ENCODE measurements at regions not wholly inside any gene's neighbourhood (a gene's known extent, or its start where the extent isn't known, plus 50 kb on each side); places are given as distances from the start of the nearest gene placed in this dataset.

DNA sequence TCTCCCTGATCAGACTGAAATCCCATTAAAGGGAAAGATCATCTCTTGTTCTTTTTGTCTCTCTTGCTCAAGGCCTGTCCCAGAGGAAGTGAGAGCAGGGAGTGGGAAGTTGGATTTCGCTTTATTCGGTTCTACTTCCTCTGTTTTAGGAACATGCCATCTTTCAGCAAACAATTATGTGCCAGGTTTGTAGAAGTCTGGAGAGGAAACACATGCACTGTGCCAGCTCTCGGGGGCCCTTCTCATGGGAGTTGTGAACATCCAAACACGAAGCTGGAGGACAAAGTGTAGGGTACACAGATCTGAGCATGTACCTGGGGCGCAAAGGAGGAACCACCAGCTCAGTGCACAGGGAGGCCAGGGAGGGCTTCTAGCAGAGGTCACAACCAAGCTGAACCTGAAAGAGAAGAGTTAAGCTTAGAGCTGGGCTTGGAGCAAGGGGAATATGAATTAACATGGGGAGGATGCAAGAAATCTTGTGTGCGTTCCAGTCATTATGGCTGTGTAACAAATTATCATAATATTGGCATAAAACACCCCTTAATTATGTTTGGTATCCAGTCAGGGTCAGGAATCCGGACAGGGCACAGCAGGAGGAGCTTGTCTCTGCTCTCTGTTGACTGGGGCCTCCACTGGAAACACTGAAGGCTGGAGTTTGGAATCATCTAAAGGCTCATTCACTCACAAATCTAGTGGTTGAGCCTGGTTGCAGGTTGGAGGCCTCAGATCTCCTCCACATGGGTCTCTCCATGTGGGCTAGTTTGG is 128.6 kb downstream of the ZFP36L2 start:
- Histone ChIP-seq H3K4me3 (ENCODE audit: low read depth in 1 of 3, low read length in 3 of 3) (no peak overlapping the region), H3K9me3 (ENCODE audit: control insufficient read depth in 4 of 4, low read length in 3 of 4) (no peaks in the 10 kb centered on the region), H3K9ac (ENCODE audit: low read depth in 1 of 2, low read length in 2 of 2) (no peak overlapping the region), H3K4me1 (ENCODE audit: control insufficient read depth in 4 of 4, insufficient read depth in 4 of 4, low read length in 3 of 4) (peaks cover 0 to 4% (median 2%) of the 10 kb centered on the region in 4 donors), H3K27me3 (ENCODE audit: control insufficient read depth in 4 of 4, insufficient read depth in 4 of 4, low read length in 3 of 4) (no peaks in the 10 kb centered on the region), H3K36me3 (ENCODE audit: control insufficient read depth in 4 of 4, insufficient read depth in 3 of 4, low read depth in 1 of 4, low read length in 3 of 4) (no peaks in the 10 kb centered on the region), H3K27ac (ENCODE audit: low read depth in 1 of 2, low read length in 2 of 2) (no peak overlapping the region)
- DNase-seq (ENCODE audit: low spot score): no peak
- TF ChIP-seq, protein P1, sequence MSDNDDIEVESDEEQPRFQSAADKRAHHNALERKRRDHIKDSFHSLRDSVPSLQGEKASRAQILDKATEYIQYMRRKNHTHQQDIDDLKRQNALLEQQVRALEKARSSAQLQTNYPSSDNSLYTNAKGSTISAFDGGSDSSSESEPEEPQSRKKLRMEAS (IDR thresholded peaks at IDR 0.05): peak; percentile 20
- TF ChIP-seq RXRA (IDR thresholded peaks at IDR 0.05): no peak
- TF ChIP-seq, protein P2, sequence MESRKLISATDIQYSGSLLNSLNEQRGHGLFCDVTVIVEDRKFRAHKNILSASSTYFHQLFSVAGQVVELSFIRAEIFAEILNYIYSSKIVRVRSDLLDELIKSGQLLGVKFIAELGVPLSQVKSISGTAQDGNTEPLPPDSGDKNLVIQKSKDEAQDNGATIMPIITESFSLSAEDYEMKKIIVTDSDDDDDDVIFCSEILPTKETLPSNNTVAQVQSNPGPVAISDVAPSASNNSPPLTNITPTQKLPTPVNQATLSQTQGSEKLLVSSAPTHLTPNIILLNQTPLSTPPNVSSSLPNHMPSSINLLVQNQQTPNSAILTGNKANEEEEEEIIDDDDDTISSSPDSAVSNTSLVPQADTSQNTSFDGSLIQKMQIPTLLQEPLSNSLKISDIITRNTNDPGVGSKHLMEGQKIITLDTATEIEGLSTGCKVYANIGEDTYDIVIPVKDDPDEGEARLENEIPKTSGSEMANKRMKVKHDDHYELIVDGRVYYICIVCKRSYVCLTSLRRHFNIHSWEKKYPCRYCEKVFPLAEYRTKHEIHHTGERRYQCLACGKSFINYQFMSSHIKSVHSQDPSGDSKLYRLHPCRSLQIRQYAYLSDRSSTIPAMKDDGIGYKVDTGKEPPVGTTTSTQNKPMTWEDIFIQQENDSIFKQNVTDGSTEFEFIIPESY (IDR thresholded peaks at IDR 0.05): no peak
- 67% methylated on average over 7 of the region's 7 CpGs for WGBS

DNA sequence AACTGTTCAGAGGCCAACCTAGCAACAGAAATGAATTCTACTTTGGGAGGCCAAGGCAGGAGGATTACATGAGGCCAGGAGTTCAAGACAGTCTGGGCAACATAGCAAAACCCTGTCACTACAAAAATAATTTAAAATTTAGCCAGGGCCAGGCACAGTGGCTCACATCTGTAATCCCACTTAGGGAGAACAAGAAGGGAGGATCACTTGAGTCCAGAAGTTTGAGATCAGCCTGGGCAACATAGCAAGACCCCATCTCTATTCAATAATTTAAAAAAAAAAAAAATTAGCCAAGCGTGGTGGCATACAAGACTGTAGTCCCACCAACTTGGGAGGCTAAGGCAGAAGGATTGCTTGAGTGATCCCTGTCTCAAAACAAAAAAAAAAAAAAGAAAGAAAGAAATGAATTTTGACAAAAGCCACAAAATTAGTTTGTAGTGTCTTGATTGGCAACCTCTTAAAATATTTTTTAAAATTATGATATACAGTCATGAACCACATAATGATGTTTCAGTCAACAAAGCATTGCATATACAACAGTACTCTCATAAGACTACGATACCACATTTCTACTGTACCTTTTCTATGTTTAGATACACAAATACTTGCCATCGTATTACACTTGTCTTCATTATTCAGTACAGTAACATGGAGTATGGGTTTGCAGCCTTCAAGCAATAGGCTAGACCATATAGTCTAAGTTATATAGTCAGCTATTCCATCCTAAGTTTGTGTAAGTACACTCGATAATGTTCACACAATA is 130.7 kb downstream of the ZFP36L2 start:
- peaks cover 0 to 3% (median under 1%) of the 10 kb centered on the region in 4 donors for H3K9me3 ChIP-seq (ENCODE audit: control insufficient read depth in 4 of 4, low read length in 3 of 4)
- H3K4me3 ChIP-seq (ENCODE audit: low read depth in 1 of 3, low read length in 3 of 3): no peak overlapping the region
- WGBS: 95% methylated on average over 4 of the region's 4 CpGs
- no peak for DNase-seq (ENCODE audit: low spot score)
- no peaks in the 10 kb centered on the region for H3K36me3 ChIP-seq (ENCODE audit: control insufficient read depth in 4 of 4, insufficient read depth in 3 of 4, low read depth in 1 of 4, low read length in 3 of 4)
- H3K27me3 ChIP-seq (ENCODE audit: control insufficient read depth in 4 of 4, insufficient read depth in 4 of 4, low read length in 3 of 4): no peaks in the 10 kb centered on the region
- H3K4me1 ChIP-seq (ENCODE audit: control insufficient read depth in 4 of 4, insufficient read depth in 4 of 4, low read length in 3 of 4): peaks cover 0 to 2% (median 0%) of the 10 kb centered on the region in 4 donors
- no peak overlapping the region for H3K27ac ChIP-seq (ENCODE audit: low read depth in 1 of 2, low read length in 2 of 2)
- no peak overlapping the region for H3K9ac ChIP-seq (ENCODE audit: low read depth in 1 of 2, low read length in 2 of 2)
- TF ChIP-seq CTCF (IDR thresholded peaks at IDR 0.05; ENCODE audit: low read depth, low read length, missing input control) (no peak), YY1 (IDR thresholded peaks at IDR 0.05) (no peak), TAF1 (conservative IDR thresholded peaks at IDR 0.05) (no peak), GABPA (IDR thresholded peaks at IDR 0.05 in 1 of 2, conservative IDR thresholded peaks at IDR 0.05 in 1 of 2) (no peak), EGR1 (IDR thresholded peaks at IDR 0.05; ENCODE audit: low read depth in 2 of 2) (no peak), RAD21 (IDR thresholded peaks at IDR 0.05) (no peak), ATF3 (IDR thresholded peaks at IDR 0.05) (no peak)
- TF ChIP-seq, protein P3, sequence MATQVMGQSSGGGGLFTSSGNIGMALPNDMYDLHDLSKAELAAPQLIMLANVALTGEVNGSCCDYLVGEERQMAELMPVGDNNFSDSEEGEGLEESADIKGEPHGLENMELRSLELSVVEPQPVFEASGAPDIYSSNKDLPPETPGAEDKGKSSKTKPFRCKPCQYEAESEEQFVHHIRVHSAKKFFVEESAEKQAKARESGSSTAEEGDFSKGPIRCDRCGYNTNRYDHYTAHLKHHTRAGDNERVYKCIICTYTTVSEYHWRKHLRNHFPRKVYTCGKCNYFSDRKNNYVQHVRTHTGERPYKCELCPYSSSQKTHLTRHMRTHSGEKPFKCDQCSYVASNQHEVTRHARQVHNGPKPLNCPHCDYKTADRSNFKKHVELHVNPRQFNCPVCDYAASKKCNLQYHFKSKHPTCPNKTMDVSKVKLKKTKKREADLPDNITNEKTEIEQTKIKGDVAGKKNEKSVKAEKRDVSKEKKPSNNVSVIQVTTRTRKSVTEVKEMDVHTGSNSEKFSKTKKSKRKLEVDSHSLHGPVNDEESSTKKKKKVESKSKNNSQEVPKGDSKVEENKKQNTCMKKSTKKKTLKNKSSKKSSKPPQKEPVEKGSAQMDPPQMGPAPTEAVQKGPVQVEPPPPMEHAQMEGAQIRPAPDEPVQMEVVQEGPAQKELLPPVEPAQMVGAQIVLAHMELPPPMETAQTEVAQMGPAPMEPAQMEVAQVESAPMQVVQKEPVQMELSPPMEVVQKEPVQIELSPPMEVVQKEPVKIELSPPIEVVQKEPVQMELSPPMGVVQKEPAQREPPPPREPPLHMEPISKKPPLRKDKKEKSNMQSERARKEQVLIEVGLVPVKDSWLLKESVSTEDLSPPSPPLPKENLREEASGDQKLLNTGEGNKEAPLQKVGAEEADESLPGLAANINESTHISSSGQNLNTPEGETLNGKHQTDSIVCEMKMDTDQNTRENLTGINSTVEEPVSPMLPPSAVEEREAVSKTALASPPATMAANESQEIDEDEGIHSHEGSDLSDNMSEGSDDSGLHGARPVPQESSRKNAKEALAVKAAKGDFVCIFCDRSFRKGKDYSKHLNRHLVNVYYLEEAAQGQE (IDR thresholded peaks at IDR 0.05): no peak
- TF ChIP-seq, protein P1 (IDR thresholded peaks at IDR 0.05): no peak

Data from liver (tissue), 8 donors.